Ishikawa (cell line): ENCODE measurements at regions not wholly inside any gene's neighbourhood (a gene's known extent, or its start where the extent isn't known, plus 50 kb on each side); places are given as distances from the start of the nearest gene placed in this dataset.

Experiments
- CEBPB ChIP-seq: IDR thresholded peaks from 2 replicates; pipeline ENCODE4 v1.6.1; 2012
- EP300 ChIP-seq: IDR thresholded peaks from 2 replicates; pipeline ENCODE4 v1.6.1; 2012; ENCODE audit warnings: borderline replicate concordance
- MAX ChIP-seq: IDR thresholded peaks from 2 replicates; pipeline ENCODE4 v1.6.1; 2012
- RAD21 ChIP-seq: IDR thresholded peaks from 2 replicates; pipeline ENCODE4 v1.6.1; 2012; ENCODE audit warnings: low read depth
- REST ChIP-seq: IDR thresholded peaks from 2 replicates; pipeline ENCODE4 v1.6.1; 2012; ENCODE audit warnings: low read depth, mild to moderate bottlenecking
- TAF1 ChIP-seq: IDR thresholded peaks from 2 replicates; pipeline ENCODE4 v1.6.1; 2012; ENCODE audit warnings: low read depth, mild to moderate bottlenecking
- TCF12 ChIP-seq: IDR thresholded peaks from 2 replicates; pipeline ENCODE4 v1.6.1; 2012; ENCODE audit warnings: low read depth
- USF1 ChIP-seq: IDR thresholded peaks from 2 replicates; pipeline ENCODE4 v1.6.1; 2012
- YY1 ChIP-seq: IDR thresholded peaks from 2 replicates; pipeline ENCODE4 v1.6.1; 2012; ENCODE audit warnings: low read depth
- ZBTB7A ChIP-seq: IDR thresholded peaks from 2 replicates; pipeline ENCODE4 v1.6.1; 2012; ENCODE audit warnings: low read depth

- no peak for TF ChIP-seq MAX
- TF ChIP-seq YY1: no peak
- TF ChIP-seq EP300: no peak
- no peak for TF ChIP-seq RAD21
- TF ChIP-seq USF1: no peak
- no peak for TF ChIP-seq REST
- TF ChIP-seq TCF12: no peak
- TF ChIP-seq TAF1: no peak
- TF ChIP-seq CEBPB: no peak
- TF ChIP-seq ZBTB7A: no peak
These were observed 1074.9 kb downstream of the PCDH17 start for GRCh38 chr13:58706421-58706820.
